CD4-positive, alpha-beta T cell treated with Interleukin-21 for 1 hour (primary cell): ENCODE measurements at regions not wholly inside any gene's neighbourhood (a gene's known extent, or its start where the extent isn't known, plus 50 kb on each side); places are given as distances from the start of the nearest gene placed in this dataset.

Experiments
- DNase-seq: peaks from one replicate; pipeline ENCODE4 v3.0.0-alpha.2; 2020

DNA sequence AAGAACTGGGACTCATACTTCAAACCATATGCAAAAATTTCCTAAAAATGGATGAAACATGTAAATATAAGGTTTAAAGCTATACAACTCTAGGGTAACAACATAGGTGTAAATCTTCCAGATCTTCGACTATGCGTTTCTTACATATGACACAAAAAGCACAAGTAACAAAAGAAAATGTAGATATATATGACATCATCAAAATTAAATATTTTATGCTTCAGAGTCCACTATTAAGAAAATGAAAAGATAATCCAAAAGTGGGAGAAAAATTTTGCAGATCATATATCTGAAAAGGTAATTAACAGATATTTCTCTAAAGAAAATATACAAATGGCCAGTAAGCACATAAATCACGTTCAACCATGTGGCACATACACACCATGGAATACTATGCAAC lies 164.2 kb upstream of the ACTRT1 start:
- no peak for DNase-seq

DNA sequence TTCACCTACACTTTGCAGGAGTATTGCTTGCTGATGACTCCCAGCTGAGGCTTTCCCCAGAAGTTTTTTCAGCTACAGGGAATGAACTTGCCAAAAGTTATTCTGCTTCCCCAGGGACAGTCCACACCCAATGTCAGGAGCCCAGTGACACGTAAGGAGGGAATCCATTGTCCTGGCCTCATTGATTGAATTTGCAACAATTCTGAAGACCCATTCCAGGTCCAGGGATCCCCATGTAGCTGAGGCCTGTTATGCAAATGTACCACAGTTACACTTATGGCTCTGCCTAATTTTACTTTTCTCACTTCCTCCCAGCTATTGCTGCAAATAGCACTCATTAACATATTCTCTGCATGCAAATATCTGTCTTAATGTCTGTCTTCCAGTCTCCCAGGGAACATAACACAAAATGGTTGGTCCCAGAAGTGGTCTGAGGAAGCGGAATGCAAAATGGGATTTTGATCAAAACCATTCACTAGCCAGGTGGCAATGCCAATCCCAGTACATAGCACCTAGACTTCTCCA lies 113.7 kb upstream of the ACTRT1 start:
- no peak for DNase-seq

DNA sequence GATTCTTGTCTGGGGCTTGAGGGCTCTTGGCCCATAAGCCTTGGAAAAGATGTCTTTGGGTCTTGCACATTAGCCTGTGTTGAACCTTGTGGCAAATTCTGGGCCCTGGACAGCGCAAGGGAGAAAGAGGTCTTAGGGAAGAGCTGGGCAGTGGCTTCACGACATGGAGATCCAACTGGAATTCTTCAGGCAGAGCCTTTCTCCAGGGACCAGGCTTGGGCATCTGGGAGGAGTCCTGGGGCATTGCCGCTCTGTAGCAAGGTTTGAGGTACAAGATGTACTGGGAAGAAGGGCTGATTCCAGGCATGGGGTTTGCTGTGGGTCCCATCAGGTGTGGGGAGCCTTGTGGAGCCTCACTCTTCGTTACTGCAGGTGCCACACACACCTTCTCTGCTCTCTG lies 104.0 kb upstream of the ACTRT1 start:
- no peak for DNase-seq

DNA sequence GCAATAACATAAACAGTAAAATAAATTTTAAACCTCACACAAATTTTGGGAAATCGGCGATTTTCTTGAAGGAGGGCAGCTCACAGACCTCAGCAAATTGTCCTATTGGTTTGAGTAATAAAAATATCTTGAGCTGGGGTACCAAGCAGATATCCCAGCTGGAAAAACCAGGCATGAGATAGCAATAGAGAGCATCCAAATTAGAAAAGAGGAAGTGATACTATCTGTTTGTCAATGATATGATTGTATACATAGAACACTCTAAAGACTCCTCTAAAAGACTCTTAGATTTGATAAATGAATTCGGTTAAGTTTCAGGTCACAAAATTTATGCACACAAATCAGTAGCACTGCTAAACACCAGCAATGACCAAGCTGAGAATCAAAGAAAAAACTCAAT lies 90.5 kb upstream of the ACTRT1 start:
- DNase-seq: no peak

DNA sequence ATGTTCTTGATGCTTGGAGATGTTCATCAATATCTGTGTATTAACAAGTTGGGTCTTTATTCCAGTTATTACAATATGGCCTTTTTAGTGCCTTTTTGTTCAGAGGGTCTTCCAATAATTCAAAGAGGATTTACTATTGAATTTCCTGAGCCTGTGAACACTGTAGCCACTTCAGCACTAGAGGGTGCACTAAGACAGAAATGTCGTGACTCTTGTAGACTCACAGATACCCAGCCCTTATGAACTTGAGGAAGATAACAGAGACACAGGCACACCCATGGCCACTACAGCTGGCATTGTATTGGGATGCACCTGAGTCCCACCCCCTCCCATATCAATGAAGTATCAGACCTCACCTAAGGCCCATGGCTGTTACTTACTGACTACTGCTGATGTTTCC lies 54.4 kb upstream of the ACTRT1 start:
- no peak for DNase-seq

DNA sequence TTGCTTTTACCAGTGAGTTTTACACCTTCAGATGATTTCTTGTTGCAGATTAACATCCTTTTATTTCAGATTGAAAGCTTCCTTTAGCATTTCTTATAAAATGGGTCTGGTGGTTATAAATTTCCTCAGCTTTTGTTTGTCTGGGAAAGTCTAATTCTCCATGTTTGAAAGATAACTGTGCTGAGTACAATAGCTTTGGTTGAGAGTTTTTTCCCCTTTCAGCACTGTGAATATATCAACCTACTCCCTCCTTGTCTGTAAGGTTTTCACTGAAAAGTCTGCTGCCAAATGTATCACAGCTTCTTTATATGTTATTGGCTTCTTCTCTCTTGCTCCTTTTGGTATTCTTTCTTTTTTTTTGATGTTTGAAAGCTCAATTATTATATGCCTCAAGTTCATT lies 53.5 kb upstream of the ACTRT1 start:
- no peak for DNase-seq
